CD1c-positive myeloid dendritic cell (primary cell): ENCODE measurements at regions not wholly inside any gene's neighbourhood (a gene's known extent, or its start where the extent isn't known, plus 50 kb on each side); places are given as distances from the start of the nearest gene placed in this dataset.
"Not testable (repeated sequence)": the region's sequence is repeated elsewhere in the genome, so short reads cannot be mapped to it uniquely, and the experiment has no call there.

Experiments used
- DNase-seq: peaks from one replicate; pipeline ENCODE4 v3.0.0-alpha.2; 2016; ENCODE audit errors: extremely low spot score

DNA sequence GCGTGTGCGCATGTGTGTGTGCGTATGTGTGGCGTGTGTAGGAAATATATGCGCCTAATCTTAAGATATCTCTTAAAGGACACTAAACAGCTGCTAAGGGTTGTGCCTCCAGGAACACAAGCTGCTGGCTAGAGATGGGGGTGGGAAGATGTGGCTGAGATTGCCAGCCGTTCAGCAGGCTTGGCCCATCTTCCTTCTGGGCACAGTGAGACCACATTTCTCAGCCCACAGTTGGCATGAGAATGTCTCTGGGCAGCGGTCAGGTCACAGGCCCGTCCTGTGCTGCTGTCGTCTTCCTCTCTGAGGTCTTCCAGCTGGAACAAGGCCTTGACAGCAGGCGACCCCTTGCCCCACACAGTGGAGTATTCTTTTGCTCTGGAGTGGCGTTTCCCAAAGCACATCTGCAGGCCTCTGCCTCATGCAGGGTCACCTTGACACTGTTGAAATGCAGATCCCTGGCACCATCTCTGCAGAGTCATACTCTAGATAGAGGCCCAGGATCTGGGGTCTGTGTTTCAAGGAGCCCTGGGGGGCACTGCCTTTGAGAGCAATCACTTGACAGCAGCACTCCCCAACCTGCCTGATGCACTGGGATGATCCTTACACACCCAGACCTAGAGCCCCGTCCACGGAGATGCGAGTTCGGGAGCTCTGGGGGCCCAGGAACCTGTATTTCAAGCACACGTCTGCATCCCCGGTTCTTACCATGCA, 335.5 kb upstream of the SFSWAP start:
- DNase-seq, result no peak

GRCh38 chr12:131375972-131376345, 334.9 kb upstream of the SFSWAP start:
- DNase-seq, result no peak

DNA sequence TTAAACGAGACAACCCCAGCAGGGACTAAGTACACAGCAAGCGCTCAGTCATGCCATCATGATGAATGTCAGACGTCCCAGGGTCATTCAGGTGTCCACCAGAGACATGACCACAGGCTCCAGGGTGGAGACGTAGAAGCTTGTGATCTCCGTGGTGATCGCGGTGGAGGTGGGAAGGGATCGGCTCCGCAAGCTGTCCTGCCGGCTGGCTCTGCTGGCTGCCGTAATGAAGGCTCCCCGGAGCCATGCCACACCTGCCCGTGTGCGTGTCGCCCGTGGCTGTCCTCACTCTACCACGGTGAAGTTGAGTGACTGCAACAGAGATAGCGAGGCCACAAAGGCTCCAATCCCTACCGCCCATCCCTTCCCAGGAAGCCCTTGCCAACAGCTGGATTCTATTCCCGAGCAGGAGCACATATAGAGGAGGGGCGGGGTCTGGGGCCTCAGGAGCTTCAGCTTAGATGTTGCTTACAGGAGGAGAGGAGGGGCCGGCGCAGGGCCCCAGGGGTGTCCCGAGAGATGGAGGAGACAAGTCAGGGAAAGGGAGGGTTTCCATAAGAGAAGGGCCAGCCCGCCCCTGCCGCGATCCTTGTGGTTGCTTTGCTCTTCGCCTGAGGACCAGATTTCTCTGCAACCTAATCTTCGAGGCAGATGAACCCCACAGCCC, 332.6 kb upstream of the SFSWAP start:
- DNase-seq, result no peak

GRCh38 chr12:131378861-131379665, 331.8 kb upstream of the SFSWAP start:
- DNase-seq, result no peak

GRCh38 chr12:131379738-131380137, 331.2 kb upstream of the SFSWAP start:
- DNase-seq, result no peak

- DNase-seq, result no peak
Measured at GRCh38 chr12:131380220-131380964, 330.5 kb upstream of the SFSWAP start.

DNA sequence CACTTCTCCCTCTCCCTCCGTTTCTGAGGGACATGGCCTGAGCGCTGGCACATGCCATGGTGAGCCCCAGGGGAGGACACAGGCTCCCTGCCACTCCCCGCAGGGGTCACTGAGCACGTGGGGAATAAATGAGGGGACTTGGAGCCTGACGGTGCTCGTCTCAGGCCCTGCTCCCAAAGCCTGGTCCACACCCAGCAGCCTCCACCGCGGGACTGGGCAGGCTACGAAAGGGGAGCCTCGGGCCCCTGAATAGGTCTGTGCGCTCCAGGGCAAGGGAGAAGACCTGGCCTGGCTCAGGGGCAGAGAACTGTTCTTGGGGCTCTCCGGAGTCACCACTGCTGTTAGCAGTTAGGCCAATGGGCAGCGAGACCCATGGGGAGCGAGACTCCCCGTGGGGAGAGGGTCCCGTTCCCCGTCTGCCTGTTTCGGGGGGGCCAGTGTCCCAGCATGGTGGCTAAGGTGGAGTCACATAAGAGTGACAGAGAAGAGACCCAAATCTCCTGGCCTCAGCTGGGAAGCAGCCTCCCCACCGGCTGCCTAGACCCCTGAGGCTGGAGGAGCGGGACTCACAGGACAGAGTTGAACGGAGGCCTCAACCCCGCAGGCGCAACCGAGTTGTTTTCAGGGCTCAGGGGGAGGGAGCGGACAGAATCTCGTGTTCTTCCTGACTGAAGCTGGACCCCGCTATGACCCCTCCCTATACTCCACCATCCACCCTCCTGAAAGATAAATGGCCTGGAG, 329.8 kb upstream of the SFSWAP start:
- DNase-seq, result no peak

- no peak for DNase-seq
Measured at GRCh38 chr12:131381716-131382430, 329.0 kb upstream of the SFSWAP start.

GRCh38 chr12:131383291-131383690, 327.6 kb upstream of the SFSWAP start:
- no peak for DNase-seq

- DNase-seq, result no peak
Measured at GRCh38 chr12:131383741-131384543, 326.9 kb upstream of the SFSWAP start.

- no peak for DNase-seq
Measured at GRCh38 chr12:131384544-131384855, 326.4 kb upstream of the SFSWAP start.

DNA sequence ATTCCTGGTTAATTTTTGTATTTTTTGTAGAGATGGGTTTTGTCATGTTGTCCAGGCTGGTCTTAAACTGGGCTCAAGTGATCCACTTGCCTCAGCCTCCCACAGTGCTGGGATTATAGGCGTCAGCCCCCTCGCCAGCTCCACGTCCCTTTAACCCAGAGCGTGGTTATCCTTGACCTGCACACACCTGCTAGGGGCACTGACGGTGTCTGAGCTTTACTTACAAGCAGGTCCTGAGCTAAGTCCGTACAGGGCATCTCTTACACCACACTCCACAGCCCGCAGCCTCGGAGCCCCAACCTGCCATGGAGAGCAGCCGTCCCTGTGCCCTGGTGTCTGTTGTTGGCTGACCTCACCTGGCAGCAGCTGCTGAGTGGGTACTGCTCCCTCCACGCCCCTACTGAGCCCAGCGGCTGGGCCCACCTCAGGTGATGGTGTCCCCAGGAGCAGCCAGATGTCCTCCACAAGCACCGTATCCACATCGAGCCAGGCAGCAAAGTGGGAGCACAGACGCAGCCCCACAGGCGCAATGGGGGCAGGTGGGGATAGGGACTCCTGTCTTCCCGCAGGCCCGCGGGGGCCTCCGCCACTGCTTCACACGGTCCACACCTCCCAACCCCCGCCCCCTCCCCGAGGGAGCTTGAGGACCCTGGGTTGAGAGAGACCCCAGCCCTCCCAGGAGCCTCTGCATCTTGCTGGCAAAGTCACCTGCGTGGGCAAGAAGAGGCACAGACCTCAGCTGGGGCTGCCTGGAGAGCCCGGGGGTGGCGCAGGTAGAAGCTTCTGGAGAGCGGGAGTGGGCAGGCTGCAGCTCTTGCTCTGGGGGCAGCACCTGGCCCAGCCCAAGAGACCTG, 325.4 kb upstream of the SFSWAP start:
- no peak for DNase-seq

DNA sequence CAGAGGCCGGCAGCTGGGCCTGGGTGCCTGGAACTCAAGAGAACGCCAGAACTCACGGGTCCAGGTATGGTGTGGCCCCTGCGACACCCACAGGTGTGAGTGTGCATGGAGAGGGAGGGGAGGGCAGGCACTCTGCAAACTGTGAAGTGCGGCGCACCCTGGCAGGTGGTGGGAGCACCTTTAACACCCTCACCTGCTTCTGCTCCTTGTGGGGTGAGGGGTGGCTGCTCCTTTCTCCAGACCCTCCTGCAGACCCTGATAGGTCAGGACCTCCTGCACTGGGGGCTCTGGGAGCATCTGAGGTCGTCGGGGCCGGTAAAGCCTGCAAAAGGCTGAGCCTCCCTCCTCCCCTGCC, 324.7 kb upstream of the SFSWAP start:
- DNase-seq, result no peak

GRCh38 chr12:131386781-131387180, 324.1 kb upstream of the SFSWAP start:
- no peak for DNase-seq

DNA sequence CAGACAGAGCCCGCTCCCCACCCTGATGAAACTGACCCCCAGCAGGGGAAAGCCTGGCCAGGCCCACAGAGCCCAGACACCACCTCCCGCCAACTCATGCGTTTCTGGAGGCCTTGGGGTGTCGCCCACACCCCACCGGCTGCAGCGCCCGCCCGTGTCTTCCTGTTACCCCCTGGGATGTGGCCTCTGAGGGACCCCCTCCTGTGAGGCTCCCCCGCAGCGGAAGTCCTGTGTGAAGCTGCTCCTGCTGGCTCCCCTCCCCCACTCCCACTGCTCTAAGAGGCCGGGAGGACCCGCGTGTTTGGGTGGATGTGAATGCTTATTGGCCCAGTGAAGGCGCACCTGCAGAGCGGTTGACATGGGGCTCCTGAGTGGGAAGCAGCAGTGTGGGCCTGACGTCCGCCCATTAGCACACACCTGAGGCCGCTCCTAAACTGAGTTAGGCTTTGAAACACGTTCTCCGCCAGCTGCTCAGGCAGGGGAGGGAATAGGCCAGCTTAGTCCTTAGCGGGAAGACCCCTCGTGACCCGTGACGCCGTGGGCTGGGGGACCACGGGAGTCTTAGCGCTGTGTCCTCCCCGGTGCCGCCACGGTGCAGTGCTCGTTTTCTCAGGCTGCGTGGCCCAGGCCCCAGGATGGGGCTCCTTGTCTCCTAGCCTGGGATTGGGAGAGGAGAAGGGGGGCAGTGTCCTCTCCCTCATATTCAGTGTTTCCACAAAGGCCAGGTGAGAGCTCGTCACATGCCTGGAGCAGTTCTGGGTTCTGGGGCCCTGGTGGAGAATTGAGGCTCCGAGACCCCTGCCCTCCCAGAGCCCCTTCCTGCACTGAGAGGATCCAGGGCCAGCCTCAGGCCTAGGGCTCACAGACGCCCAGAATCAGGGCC, 323.4 kb upstream of the SFSWAP start:
- no peak for DNase-seq

DNA sequence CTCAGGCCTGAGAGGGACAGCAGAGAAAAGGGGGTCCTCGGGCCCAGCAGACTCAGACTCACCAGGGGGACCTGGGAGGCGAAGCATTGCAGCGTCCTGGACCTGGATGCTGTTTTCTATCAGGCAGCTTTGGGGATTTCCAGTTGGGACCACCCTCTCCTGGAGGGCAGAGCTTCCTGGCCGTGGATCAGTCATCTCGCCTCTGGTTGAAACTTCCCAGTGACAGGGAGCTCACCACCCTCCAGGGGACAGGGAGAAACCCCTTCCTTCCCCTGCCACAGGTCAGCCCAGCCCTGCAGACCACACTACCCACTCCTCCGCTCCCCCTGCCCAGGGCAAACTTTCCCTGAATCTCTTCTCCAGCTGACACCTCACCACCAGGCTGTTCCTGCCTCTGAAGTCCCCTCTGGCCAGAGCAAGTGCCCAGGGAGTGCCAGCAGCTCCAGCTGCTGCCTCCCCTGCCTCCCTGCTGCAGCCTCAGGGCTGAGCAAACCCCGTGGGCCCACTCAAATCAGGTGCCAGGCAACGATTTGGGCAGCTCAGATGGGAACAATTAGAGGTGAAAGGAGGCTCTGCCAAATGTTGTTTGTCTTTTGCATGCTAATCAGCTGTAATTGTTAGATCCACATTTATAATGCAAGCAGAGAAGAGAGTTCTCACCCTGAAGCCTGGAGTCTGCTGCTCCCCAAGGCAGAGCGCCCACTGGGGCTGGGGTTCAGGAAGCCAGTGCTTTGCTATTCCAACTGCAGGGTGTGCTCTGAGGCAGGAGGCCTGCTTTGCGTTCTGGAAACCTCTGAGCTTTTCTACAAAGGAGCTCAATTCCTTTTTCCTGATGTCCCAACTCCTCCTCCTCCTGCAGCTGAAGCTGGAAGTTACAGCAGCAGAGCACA, 322.5 kb upstream of the SFSWAP start:
- DNase-seq, result not testable (repeated sequence)
